22Rv1 (cell line): ENCODE measurements at regions not wholly inside any gene's neighbourhood (a gene's known extent, or its start where the extent isn't known, plus 50 kb on each side); places are given as distances from the start of the nearest gene placed in this dataset.

Experiments used
- ZFX ChIP-seq: fragments of 450-650 bp; IDR thresholded peaks from 2 replicates; pipeline ENCODE4 v1.6.1; 2017; ENCODE audit warnings: antibody characterized with exemption, borderline replicate concordance
- TF ChIP-seq, protein P1 (sequence below): fragments of 450-650 bp; IDR thresholded peaks from 2 replicates; pipeline ENCODE4 v1.5.1; 2017; ENCODE audit warnings: mild to moderate bottlenecking

- TF ChIP-seq, protein P1, sequence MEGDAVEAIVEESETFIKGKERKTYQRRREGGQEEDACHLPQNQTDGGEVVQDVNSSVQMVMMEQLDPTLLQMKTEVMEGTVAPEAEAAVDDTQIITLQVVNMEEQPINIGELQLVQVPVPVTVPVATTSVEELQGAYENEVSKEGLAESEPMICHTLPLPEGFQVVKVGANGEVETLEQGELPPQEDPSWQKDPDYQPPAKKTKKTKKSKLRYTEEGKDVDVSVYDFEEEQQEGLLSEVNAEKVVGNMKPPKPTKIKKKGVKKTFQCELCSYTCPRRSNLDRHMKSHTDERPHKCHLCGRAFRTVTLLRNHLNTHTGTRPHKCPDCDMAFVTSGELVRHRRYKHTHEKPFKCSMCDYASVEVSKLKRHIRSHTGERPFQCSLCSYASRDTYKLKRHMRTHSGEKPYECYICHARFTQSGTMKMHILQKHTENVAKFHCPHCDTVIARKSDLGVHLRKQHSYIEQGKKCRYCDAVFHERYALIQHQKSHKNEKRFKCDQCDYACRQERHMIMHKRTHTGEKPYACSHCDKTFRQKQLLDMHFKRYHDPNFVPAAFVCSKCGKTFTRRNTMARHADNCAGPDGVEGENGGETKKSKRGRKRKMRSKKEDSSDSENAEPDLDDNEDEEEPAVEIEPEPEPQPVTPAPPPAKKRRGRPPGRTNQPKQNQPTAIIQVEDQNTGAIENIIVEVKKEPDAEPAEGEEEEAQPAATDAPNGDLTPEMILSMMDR = no peak
- no peak for TF ChIP-seq ZFX
Observed at GRCh38 chr20:16846006-16846405, 97.8 kb downstream of the OTOR start.
